GM23338 (cell line): ENCODE measurements at regions not wholly inside any gene's neighbourhood (a gene's known extent, or its start where the extent isn't known, plus 50 kb on each side); places are given as distances from the start of the nearest gene placed in this dataset.

Experiments used
- ATAC-seq: fragments of 200-7000 bp; cut with Tn5 transposase; 3 replicates; pipeline ENCODE4 v1.9.1; 2020
- DNase-seq: peaks from one replicate; pipeline ENCODE4 v3.0.0-alpha.2; 2015; ENCODE audit warnings: low spot score
- H2AFZ ChIP-seq: fragments of 200-600 bp; sonication (generic); 2 replicates; pipeline ENCODE4 v1.8.0; 2016; ENCODE audit warnings: antibody characterized with exemption, mild to moderate bottlenecking, moderate library complexity
- H3F3A ChIP-seq: fragments of 200-600 bp; sonication (generic); replicated peaks from 2 replicates; pipeline ENCODE4 v1.8.0; 2017; ENCODE audit warnings: antibody characterized with exemption, mixed run types, low read depth
- H3K27ac ChIP-seq: fragments of 200-600 bp; sonication (generic); 2 replicates; pipeline ENCODE4 v1.6.1; 2016; ENCODE audit warnings: low read depth
- H3K27me3 ChIP-seq: fragments of 200-600 bp; sonication (generic); 2 replicates; pipeline ENCODE4 v1.8.0; 2016; ENCODE audit warnings: mild to moderate bottlenecking, mixed run types, moderate library complexity; ENCODE audit not compliant: insufficient read depth
- H3K36me3 ChIP-seq: fragments of 200-600 bp; sonication (generic); 2 replicates; pipeline ENCODE4 v1.8.0; 2016; ENCODE audit warnings: mild to moderate bottlenecking; ENCODE audit not compliant: insufficient read depth
- H3K4me1 ChIP-seq: fragments of 200-600 bp; sonication (generic); 2 replicates; pipeline ENCODE4 v1.8.0; 2016; ENCODE audit warnings: mild to moderate bottlenecking, moderate library complexity; ENCODE audit not compliant: insufficient read depth
- H3K4me2 ChIP-seq: fragments of 200-600 bp; sonication (generic); 2 replicates; pipeline ENCODE4 v1.7.1; 2017; ENCODE audit warnings: mixed run types
- H3K4me3 ChIP-seq: fragments of 200-600 bp; sonication (generic); 2 replicates; pipeline ENCODE4 v1.6.1; 2016; ENCODE audit warnings: mixed run types
- H3K79me2 ChIP-seq: fragments of 200-600 bp; sonication (generic); replicated peaks from 2 replicates; pipeline ENCODE4 v1.8.0; 2017; ENCODE audit warnings: mild to moderate bottlenecking; ENCODE audit not compliant: insufficient read depth
- H3K9me2 ChIP-seq: fragments of 200-600 bp; sonication (generic); 2 replicates; pipeline ENCODE4 v1.8.0; 2017; ENCODE audit not compliant: insufficient read depth
- H4K20me1 ChIP-seq: fragments of 200-600 bp; sonication (generic); replicated peaks from 2 replicates; pipeline ENCODE4 v1.8.0; 2017; ENCODE audit warnings: mild to moderate bottlenecking; ENCODE audit not compliant: insufficient read depth
- H3K27ac Mint-ChIP-seq: 2 replicates; pipeline ENCODE4 v1.8.0; 2020; ENCODE audit warnings: inconsistent platforms, mild to moderate bottlenecking, moderate library complexity, mixed read lengths
- H3K27me3 Mint-ChIP-seq: 3 replicates; pipeline ENCODE4 v1.8.0; 2022; ENCODE audit warnings: low read depth, mild to moderate bottlenecking, moderate library complexity, mixed read lengths, inconsistent platforms; ENCODE audit not compliant: insufficient read depth, poor library complexity
- H3K36me3 Mint-ChIP-seq: 3 replicates; pipeline ENCODE4 v1.8.0; 2021; ENCODE audit warnings: low read depth, mild to moderate bottlenecking, inconsistent platforms, moderate library complexity, mixed read lengths
- H3K4me1 Mint-ChIP-seq: 3 replicates; pipeline ENCODE4 v1.8.0; 2020; ENCODE audit warnings: mild to moderate bottlenecking, inconsistent platforms, mixed read lengths
- H3K4me3 Mint-ChIP-seq: 3 replicates; pipeline ENCODE4 v1.8.0; 2021; ENCODE audit warnings: moderate library complexity, mild to moderate bottlenecking, inconsistent platforms, mixed read lengths
- H3K9me3 Mint-ChIP-seq: 3 replicates; pipeline ENCODE4 v1.8.0; 2020; ENCODE audit warnings: moderate library complexity, mild to moderate bottlenecking, inconsistent platforms, mixed read lengths
- CREB1 ChIP-seq: fragments of 250-450 bp; sonication (Bioruptor Pico); IDR thresholded peaks from 2 replicates; pipeline ENCODE4 v1.5.0; 2020; ENCODE audit warnings: low read depth, mild to moderate bottlenecking, moderate library complexity
- EZH2 ChIP-seq: fragments of 200-600 bp; sonication (generic); IDR thresholded peaks from one replicate; pipeline ENCODE4 v1.8.0; 2017; ENCODE audit warnings: antibody characterized with exemption, mild to moderate bottlenecking, low read depth; ENCODE audit not compliant: unreplicated experiment
- EZH2phosphoT487 ChIP-seq: fragments of 200-600 bp; sonication (generic); IDR thresholded peaks from one replicate; pipeline ENCODE4 v1.8.1; 2018; ENCODE audit warnings: antibody characterized with exemption; ENCODE audit not compliant: unreplicated experiment
- JUNB ChIP-seq: IDR thresholded peaks from one replicate; pipeline ENCODE4 v1.6.1; 2016; ENCODE audit warnings: antibody characterized with exemption; ENCODE audit not compliant: unreplicated experiment
- NANOG ChIP-seq: IDR thresholded peaks from 2 replicates; pipeline ENCODE4 v1.6.1; 2016; ENCODE audit warnings: antibody characterized with exemption, borderline replicate concordance
- POLR2AphosphoS5 ChIP-seq: IDR thresholded peaks from 2 replicates; pipeline ENCODE4 v1.6.1; 2016; ENCODE audit warnings: antibody characterized with exemption, low read depth
- STAT1 ChIP-seq: IDR thresholded peaks from one replicate; pipeline ENCODE4 v1.6.1; 2016; ENCODE audit warnings: antibody characterized with exemption; ENCODE audit not compliant: unreplicated experiment
- ZNF114 ChIP-seq: fragments of 250-450 bp; sonication (Bioruptor Pico); IDR thresholded peaks from 2 replicates; pipeline ENCODE4 v1.5.0; 2020; ENCODE audit warnings: mild to moderate bottlenecking, moderate library complexity
- ZNF331 ChIP-seq: fragments of 250-450 bp; sonication (Bioruptor Pico); IDR thresholded peaks from 2 replicates; pipeline ENCODE4 v1.5.0; 2020; ENCODE audit warnings: low read depth, mild to moderate bottlenecking, moderate library complexity
- TF ChIP-seq, protein P1 (sequence below): fragments of 250-450 bp; sonication (Bioruptor Pico); IDR thresholded peaks from 2 replicates; pipeline ENCODE4 v1.5.0; 2020; ENCODE audit warnings: mild to moderate bottlenecking, moderate library complexity
- TF ChIP-seq, protein P2 (sequence below), 2 experiments: fragments of 200-600 bp in 1 of 2; sonication (generic) in 1 of 2; conservative IDR thresholded peaks; 2 replicates each; pipeline versions ENCODE4 v1.5.1 to v1.6.1; 2016 to 2017; ENCODE audit warnings: antibody characterized with exemption in 2 of 2, low read depth in 2 of 2, mild to moderate bottlenecking in 2 of 2, moderate library complexity in 1 of 2
- TF ChIP-seq, protein P3 (sequence below): IDR thresholded peaks from 2 replicates; pipeline ENCODE4 v1.6.1; 2016; ENCODE audit warnings: antibody characterized with exemption
- TF ChIP-seq, protein P4 (sequence below): IDR thresholded peaks from one replicate; pipeline ENCODE4 v1.6.1; 2018; ENCODE audit warnings: antibody characterized with exemption; ENCODE audit not compliant: unreplicated experiment

DNA sequence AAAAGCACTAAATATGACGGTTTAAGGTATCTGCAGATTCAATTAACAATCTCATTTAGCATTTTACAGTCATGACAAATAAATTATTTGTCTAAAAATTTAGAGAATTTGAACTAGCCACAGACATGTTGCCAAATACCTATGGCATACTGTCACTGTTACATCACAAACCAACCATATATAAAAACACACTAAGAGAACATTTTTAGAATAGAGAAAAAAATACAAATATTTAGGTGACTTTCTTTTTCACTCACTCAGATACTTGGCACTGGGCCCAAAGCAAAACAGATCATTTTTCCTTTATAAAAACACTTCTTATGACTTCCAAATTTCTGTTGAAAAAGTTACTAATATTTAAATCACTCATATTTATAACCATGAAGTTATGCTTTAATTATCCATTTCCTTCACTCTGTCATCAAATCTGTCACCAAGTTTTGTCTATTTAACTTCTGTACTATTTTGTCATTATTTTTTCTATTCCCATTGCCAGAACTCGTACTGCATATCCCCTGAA, 644.7 kb downstream of the OTOL1 start:
- ATAC-seq (no peak), DNase-seq (no peak)
- no peaks in the 10 kb centered on the region for H3K36me3 ChIP-seq
- no peaks in the 10 kb centered on the region for H3K9me3 Mint-ChIP-seq
- H3K4me3 Mint-ChIP-seq, result no peak overlapping the region
- H3K27ac Mint-ChIP-seq, result no peak overlapping the region
- H4K20me1 ChIP-seq, result no peaks in the 10 kb centered on the region
- TF ChIP-seq, protein P1, sequence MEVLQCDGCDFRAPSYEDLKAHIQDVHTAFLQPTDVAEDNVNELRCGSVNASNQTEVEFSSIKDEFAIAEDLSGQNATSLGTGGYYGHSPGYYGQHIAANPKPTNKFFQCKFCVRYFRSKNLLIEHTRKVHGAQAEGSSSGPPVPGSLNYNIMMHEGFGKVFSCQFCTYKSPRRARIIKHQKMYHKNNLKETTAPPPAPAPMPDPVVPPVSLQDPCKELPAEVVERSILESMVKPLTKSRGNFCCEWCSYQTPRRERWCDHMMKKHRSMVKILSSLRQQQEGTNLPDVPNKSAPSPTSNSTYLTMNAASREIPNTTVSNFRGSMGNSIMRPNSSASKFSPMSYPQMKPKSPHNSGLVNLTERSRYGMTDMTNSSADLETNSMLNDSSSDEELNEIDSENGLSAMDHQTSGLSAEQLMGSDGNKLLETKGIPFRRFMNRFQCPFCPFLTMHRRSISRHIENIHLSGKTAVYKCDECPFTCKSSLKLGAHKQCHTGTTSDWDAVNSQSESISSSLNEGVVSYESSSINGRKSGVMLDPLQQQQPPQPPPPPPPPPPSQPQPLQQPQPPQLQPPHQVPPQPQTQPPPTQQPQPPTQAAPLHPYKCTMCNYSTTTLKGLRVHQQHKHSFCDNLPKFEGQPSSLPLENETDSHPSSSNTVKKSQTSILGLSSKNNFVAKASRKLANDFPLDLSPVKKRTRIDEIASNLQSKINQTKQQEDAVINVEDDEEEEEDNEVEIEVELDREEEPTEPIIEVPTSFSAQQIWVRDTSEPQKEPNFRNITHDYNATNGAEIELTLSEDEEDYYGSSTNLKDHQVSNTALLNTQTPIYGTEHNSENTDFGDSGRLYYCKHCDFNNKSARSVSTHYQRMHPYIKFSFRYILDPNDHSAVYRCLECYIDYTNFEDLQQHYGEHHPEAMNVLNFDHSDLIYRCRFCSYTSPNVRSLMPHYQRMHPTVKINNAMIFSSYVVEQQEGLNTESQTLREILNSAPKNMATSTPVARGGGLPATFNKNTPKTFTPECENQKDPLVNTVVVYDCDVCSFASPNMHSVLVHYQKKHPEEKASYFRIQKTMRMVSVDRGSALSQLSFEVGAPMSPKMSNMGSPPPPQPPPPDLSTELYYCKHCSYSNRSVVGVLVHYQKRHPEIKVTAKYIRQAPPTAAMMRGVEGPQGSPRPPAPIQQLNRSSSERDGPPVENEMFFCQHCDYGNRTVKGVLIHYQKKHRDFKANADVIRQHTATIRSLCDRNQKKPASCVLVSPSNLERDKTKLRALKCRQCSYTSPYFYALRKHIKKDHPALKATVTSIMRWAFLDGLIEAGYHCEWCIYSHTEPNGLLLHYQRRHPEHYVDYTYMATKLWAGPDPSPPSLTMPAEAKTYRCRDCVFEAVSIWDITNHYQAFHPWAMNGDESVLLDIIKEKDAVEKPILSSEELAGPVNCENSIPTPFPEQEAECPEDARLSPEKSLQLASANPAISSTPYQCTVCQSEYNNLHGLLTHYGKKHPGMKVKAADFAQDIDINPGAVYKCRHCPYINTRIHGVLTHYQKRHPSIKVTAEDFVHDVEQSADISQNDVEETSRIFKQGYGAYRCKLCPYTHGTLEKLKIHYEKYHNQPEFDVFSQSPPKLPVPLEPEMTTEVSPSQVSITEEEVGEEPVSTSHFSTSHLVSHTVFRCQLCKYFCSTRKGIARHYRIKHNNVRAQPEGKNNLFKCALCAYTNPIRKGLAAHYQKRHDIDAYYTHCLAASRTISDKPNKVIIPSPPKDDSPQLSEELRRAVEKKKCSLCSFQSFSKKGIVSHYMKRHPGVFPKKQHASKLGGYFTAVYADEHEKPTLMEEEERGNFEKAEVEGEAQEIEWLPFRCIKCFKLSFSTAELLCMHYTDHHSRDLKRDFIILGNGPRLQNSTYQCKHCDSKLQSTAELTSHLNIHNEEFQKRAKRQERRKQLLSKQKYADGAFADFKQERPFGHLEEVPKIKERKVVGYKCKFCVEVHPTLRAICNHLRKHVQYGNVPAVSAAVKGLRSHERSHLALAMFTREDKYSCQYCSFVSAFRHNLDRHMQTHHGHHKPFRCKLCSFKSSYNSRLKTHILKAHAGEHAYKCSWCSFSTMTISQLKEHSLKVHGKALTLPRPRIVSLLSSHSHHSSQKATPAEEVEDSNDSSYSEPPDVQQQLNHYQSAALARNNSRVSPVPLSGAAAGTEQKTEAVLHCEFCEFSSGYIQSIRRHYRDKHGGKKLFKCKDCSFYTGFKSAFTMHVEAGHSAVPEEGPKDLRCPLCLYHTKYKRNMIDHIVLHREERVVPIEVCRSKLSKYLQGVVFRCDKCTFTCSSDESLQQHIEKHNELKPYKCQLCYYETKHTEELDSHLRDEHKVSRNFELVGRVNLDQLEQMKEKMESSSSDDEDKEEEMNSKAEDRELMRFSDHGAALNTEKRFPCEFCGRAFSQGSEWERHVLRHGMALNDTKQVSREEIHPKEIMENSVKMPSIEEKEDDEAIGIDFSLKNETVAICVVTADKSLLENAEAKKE (CRISPR knock-in tag), result no peak
- TF ChIP-seq, protein P2, sequence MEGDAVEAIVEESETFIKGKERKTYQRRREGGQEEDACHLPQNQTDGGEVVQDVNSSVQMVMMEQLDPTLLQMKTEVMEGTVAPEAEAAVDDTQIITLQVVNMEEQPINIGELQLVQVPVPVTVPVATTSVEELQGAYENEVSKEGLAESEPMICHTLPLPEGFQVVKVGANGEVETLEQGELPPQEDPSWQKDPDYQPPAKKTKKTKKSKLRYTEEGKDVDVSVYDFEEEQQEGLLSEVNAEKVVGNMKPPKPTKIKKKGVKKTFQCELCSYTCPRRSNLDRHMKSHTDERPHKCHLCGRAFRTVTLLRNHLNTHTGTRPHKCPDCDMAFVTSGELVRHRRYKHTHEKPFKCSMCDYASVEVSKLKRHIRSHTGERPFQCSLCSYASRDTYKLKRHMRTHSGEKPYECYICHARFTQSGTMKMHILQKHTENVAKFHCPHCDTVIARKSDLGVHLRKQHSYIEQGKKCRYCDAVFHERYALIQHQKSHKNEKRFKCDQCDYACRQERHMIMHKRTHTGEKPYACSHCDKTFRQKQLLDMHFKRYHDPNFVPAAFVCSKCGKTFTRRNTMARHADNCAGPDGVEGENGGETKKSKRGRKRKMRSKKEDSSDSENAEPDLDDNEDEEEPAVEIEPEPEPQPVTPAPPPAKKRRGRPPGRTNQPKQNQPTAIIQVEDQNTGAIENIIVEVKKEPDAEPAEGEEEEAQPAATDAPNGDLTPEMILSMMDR (conservative IDR thresholded peaks at IDR 0.05; ENCODE audit: low read depth in 2 of 2), result no peak
- TF ChIP-seq CREB1 (CRISPR knock-in tag), result no peak
- TF ChIP-seq ZNF114, result no peak
- no peak for TF ChIP-seq NANOG
- TF ChIP-seq POLR2AphosphoS5, result no peak
- TF ChIP-seq JUNB, result no peak
- TF ChIP-seq, protein P3, sequence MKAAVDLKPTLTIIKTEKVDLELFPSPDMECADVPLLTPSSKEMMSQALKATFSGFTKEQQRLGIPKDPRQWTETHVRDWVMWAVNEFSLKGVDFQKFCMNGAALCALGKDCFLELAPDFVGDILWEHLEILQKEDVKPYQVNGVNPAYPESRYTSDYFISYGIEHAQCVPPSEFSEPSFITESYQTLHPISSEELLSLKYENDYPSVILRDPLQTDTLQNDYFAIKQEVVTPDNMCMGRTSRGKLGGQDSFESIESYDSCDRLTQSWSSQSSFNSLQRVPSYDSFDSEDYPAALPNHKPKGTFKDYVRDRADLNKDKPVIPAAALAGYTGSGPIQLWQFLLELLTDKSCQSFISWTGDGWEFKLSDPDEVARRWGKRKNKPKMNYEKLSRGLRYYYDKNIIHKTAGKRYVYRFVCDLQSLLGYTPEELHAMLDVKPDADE, result no peak
- no peak for TF ChIP-seq STAT1
- no peak for TF ChIP-seq EZH2phosphoT487
- no peak for TF ChIP-seq ZNF331 (CRISPR knock-in tag)
- TF ChIP-seq, protein P4, sequence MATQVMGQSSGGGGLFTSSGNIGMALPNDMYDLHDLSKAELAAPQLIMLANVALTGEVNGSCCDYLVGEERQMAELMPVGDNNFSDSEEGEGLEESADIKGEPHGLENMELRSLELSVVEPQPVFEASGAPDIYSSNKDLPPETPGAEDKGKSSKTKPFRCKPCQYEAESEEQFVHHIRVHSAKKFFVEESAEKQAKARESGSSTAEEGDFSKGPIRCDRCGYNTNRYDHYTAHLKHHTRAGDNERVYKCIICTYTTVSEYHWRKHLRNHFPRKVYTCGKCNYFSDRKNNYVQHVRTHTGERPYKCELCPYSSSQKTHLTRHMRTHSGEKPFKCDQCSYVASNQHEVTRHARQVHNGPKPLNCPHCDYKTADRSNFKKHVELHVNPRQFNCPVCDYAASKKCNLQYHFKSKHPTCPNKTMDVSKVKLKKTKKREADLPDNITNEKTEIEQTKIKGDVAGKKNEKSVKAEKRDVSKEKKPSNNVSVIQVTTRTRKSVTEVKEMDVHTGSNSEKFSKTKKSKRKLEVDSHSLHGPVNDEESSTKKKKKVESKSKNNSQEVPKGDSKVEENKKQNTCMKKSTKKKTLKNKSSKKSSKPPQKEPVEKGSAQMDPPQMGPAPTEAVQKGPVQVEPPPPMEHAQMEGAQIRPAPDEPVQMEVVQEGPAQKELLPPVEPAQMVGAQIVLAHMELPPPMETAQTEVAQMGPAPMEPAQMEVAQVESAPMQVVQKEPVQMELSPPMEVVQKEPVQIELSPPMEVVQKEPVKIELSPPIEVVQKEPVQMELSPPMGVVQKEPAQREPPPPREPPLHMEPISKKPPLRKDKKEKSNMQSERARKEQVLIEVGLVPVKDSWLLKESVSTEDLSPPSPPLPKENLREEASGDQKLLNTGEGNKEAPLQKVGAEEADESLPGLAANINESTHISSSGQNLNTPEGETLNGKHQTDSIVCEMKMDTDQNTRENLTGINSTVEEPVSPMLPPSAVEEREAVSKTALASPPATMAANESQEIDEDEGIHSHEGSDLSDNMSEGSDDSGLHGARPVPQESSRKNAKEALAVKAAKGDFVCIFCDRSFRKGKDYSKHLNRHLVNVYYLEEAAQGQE, result no peak
- TF ChIP-seq EZH2, result no peak
- no peaks in the 10 kb centered on the region for H3K4me1 ChIP-seq
- no peaks in the 10 kb centered on the region for H3K27me3 Mint-ChIP-seq
- no peaks in the 10 kb centered on the region for H3F3A ChIP-seq
- H3K4me3 ChIP-seq, result no peak overlapping the region
- no peaks in the 10 kb centered on the region for H3K79me2 ChIP-seq
- no peaks in the 10 kb centered on the region for H3K4me1 Mint-ChIP-seq
- no peak overlapping the region for H3K4me2 ChIP-seq
- H3K36me3 Mint-ChIP-seq, result no peaks in the 10 kb centered on the region
- H3K9me2 ChIP-seq, result no peaks in the 10 kb centered on the region
- no peak overlapping the region for H2AFZ ChIP-seq
- H3K27me3 ChIP-seq, result no peaks in the 10 kb centered on the region
- no peak overlapping the region for H3K27ac ChIP-seq
